ENCODE measurements at regions not wholly inside any gene's neighbourhood (a gene's known extent, or its start where the extent isn't known, plus 50 kb on each side); places are given as distances from the start of the nearest gene placed in this dataset.

- DNase-seq (no peak), ATAC-seq (no peak)
- Mint-ChIP-seq H3K4me3 (no peak overlapping the region), H3K9me3 (no peaks in the 10 kb centered on the region), H3K4me1 (no peaks in the 10 kb centered on the region), H3K27ac (no peak overlapping the region), H3K27me3 (no peaks in the 10 kb centered on the region)
These were observed 762.6 kb upstream of the GOLIM4 start for GRCh38 chr3:168858327-168858726.

DNA sequence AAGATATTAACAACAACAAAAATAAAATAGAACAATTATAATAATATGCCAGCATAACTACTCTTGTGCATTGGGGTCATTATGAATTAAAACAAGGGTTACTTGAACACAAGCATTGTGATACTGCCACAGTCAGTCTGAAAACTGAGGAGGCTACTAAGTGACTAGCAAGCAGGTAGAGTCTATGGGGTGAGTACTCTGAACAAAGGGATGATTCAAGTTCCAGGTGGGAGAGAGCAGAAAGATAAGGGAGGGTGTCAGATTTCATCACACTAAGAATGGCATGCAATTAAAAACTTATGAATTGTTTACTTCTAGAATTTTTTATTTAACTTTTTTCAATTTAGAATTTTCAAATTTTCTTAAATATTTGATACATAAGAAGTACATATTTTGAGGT, 754.4 kb upstream of the GOLIM4 start:
- peaks cover 9% of the 10 kb centered on the region for H3K27me3 Mint-ChIP-seq
- H3K9me3 Mint-ChIP-seq, result no peaks in the 10 kb centered on the region
- no peak overlapping the region for H3K27ac Mint-ChIP-seq
- DNase-seq, result no peak
- H3K4me3 Mint-ChIP-seq, result no peak overlapping the region
- ATAC-seq, result no peak
- H3K4me1 Mint-ChIP-seq, result no peaks in the 10 kb centered on the region

DNA sequence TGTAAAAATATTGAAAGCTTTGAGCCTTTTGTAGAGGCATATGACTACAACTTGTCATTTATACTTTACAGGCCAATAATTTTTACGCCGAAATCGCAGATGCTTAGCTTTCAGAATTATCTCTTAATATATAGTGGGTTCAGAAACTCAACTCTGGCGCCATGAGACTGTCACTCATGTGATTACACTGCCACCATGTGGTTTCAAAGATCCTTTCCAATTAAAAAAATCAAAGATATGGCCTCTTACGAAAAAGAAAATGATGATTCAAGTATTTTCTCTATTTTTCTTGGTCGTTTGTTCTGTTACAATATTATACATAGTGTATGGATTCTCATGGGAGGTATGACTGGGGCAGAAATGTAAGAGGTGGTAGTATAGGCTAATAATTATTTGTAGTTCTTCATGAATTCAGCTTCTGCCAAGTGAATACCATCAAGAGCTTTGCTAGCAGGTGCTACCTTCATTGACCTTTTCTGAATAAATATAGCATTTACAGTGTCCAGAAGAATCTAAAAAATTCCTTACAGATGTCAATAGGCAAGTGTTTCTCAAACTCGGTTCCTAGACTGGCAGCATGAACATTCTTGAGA, 751.7 kb upstream of the GOLIM4 start:
- ATAC-seq (no peak), DNase-seq (no peak)
- H3K27me3 Mint-ChIP-seq, result peaks cover 9% of the 10 kb centered on the region
- no peak overlapping the region for H3K27ac Mint-ChIP-seq
- H3K4me3 Mint-ChIP-seq, result no peak overlapping the region
- H3K4me1 Mint-ChIP-seq, result no peaks in the 10 kb centered on the region
- no peaks in the 10 kb centered on the region for H3K9me3 Mint-ChIP-seq

- Mint-ChIP-seq H3K4me1 (no peaks in the 10 kb centered on the region), H3K4me3 (no peak overlapping the region), H3K27ac (no peak overlapping the region), H3K9me3 (no peaks in the 10 kb centered on the region), H3K27me3 (peaks cover 9% of the 10 kb centered on the region)
- ATAC-seq (no peak), DNase-seq (no peak)
These were observed 749.3 kb upstream of the GOLIM4 start for GRCh38 chr3:168844894-168845482.

GRCh38 chr3:168844472-168844871, 748.7 kb upstream of the GOLIM4 start:
- Mint-ChIP-seq H3K9me3 (no peaks in the 10 kb centered on the region), H3K4me3 (no peak overlapping the region), H3K27me3 (peaks cover 9% of the 10 kb centered on the region), H3K27ac (no peak overlapping the region), H3K4me1 (no peaks in the 10 kb centered on the region)
- ATAC-seq (no peak), DNase-seq (no peak)

DNA sequence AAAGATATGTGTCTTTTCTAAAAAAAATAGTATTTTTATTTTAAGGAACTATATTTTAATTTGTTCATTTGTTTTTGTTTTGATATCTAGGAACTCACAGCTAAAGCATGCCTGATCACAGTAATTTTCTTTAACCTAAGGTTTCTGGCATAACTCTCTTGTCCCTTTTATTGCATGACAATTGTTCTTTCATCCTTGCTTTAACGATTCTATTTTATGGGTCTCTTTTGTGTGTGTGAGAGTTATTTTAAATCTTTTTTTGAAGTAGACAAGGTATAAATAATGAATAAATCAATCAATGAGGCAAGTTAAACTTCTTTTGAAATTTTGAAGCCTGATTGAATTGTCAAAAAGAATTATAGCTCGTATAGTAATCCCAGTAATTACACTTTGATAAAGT, 747.8 kb upstream of the GOLIM4 start:
- Mint-ChIP-seq H3K9me3 (no peaks in the 10 kb centered on the region), H3K27me3 (peaks cover 9% of the 10 kb centered on the region)
- no peak for ATAC-seq

DNA sequence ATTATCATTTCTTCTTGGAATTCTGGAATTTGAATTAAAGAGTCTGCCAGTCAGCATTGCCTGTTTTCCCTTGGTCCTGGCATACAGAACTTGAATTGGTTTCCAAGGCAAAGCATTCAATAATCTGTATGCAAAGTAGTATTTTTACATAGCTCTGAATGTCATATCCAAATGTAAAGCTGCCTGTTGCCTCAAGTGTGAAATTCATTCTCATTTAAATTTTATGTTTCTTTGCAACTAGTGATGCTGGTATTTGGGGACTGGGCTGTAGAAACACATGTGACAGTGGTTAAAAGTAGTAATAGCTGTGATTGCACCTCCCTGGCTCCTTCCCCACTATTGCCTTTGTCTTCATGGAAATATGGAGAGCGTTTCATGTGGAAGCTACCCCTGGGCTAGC, 743.9 kb upstream of the GOLIM4 start:
- no peak for ATAC-seq
- Mint-ChIP-seq H3K4me3 (no peak overlapping the region), H3K27me3 (no peaks in the 10 kb centered on the region), H3K4me1 (no peaks in the 10 kb centered on the region), H3K9me3 (no peaks in the 10 kb centered on the region), H3K27ac (no peak overlapping the region)
- DNase-seq, result no peak

More for the DNA sequence above, 747.8 kb upstream of the GOLIM4 start:
- no peak overlapping the region for H3K27ac Mint-ChIP-seq
- no peak overlapping the region for H3K4me3 Mint-ChIP-seq
- H3K4me1 Mint-ChIP-seq, result no peaks in the 10 kb centered on the region
- no peak for DNase-seq

DNA sequence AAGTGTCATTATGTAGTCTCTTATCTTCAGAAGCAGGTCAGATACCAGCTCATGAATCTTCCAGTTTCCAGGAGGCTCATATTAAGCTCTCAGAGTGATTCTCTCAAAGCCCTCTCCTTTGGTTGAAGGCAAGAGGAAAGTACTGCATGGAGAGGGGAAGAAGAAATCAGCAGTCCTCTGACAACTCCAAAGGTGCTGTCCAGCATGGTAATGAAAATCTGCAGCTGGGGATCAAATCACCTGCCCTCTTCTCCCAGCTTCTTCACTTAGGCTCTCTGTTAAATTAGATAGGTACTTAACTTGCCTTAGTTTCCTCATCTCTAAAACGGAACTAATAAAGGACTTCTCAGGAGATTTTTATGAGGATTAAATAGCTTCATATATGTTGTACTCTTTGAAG, 738.8 kb upstream of the GOLIM4 start:
- ATAC-seq, result no peak
- Mint-ChIP-seq H3K4me3 (no peak overlapping the region), H3K9me3 (no peaks in the 10 kb centered on the region), H3K27me3 (no peaks in the 10 kb centered on the region), H3K4me1 (no peaks in the 10 kb centered on the region), H3K27ac (no peak overlapping the region)
- no peak for DNase-seq

- DNase-seq (no peak), ATAC-seq (no peak)
- Mint-ChIP-seq H3K27me3 (no peaks in the 10 kb centered on the region), H3K27ac (no peak overlapping the region), H3K4me3 (no peak overlapping the region), H3K9me3 (no peaks in the 10 kb centered on the region), H3K4me1 (no peaks in the 10 kb centered on the region)
These were observed 733.2 kb upstream of the GOLIM4 start for GRCh38 chr3:168828943-168829342.

DNA sequence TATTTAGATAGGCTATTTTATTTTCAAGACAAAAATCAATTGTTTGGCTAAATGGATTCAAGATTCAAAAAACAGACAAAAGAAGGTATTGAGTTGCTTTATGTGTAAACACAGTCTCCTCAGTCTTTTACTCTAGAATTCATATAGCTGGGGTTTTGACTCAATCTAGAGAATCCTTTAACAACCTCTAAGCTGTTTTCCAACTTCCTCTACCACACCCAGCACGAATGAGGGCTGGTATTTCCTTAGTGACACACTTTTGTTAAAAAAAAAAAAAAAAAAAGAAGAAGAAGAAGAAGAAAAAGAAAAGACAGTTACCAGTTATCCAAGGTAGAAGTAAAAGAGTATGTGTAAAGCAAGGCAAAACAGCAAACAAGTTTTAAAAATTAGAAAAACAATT, 732.8 kb upstream of the GOLIM4 start:
- H3K27me3 Mint-ChIP-seq, result no peaks in the 10 kb centered on the region
- H3K4me3 Mint-ChIP-seq, result no peak overlapping the region
- H3K4me1 Mint-ChIP-seq, result no peaks in the 10 kb centered on the region
- ATAC-seq, result no peak
- H3K9me3 Mint-ChIP-seq, result no peaks in the 10 kb centered on the region
- DNase-seq, result no peak
- no peak overlapping the region for H3K27ac Mint-ChIP-seq

DNA sequence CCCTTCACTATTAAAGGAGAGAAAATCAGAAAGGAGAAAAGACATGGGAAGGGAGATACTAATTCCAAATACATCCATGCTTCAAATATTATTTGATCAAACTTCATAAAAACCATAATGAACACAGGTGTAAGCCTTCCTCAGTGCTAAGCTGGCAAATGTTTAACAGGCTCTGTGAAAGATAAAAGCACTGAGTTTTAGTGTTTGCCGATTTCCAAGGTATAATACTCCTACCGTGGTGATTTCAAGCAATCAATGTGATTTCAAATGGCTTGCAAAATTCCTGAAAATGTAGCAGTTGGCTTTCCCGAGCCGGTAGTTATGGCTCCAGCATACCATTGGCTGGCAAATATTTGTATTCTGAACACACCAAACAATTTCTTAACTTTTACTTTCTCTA, 732.3 kb upstream of the GOLIM4 start:
- H3K4me3 Mint-ChIP-seq, result no peak overlapping the region
- H3K27ac Mint-ChIP-seq, result no peak overlapping the region
- DNase-seq, result no peak
- H3K27me3 Mint-ChIP-seq, result no peaks in the 10 kb centered on the region
- ATAC-seq, result no peak
- no peaks in the 10 kb centered on the region for H3K4me1 Mint-ChIP-seq
- no peaks in the 10 kb centered on the region for H3K9me3 Mint-ChIP-seq

DNA sequence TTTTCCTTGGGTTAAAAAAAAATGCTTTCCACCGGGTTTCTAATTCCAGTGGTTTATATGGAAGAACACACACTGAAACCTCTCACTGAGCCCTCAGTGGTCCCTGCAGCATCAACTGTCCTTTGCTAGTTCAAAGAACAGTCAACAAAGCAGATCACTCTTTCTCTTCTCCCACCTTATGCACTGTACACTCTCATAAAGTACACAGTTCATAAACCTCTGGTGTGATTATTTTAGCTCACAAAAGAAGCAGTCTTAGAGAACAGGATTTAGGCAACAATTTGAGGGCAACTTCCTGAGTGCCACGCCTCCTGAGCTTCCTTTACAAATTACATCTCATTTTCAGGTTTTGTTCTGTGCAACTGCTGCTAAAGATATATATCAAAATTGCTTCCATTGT, 728.4 kb upstream of the GOLIM4 start:
- DNase-seq, result no peak
- Mint-ChIP-seq H3K4me3 (no peak overlapping the region), H3K9me3 (no peaks in the 10 kb centered on the region), H3K27ac (no peak overlapping the region), H3K4me1 (no peaks in the 10 kb centered on the region), H3K27me3 (no peaks in the 10 kb centered on the region)
- no peak for ATAC-seq

DNA sequence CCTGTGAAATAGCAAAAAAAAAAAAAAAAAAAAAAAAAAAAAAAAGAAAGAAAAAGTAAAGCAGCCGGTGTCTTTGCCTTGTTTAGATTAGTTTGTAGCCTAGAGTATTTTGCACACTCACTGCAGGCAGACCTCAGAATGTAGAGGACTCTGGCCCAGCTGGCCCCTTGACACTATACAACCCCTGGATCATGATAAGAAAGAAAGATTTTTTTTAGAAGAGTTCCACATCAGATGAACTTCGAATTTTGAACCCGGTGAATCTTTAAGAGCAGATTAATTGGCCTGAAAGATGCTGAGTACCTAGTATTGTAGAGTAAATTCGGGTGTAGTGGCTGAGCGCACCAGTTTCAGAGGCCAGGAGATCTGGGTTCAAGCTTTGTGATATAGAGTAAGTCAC, 727.7 kb upstream of the GOLIM4 start:
- no peak overlapping the region for H3K4me3 Mint-ChIP-seq
- ATAC-seq (no peak), DNase-seq (no peak)
- no peaks in the 10 kb centered on the region for H3K9me3 Mint-ChIP-seq
- no peak overlapping the region for H3K27ac Mint-ChIP-seq
- H3K4me1 Mint-ChIP-seq, result no peaks in the 10 kb centered on the region
- H3K27me3 Mint-ChIP-seq, result no peaks in the 10 kb centered on the region

DNA sequence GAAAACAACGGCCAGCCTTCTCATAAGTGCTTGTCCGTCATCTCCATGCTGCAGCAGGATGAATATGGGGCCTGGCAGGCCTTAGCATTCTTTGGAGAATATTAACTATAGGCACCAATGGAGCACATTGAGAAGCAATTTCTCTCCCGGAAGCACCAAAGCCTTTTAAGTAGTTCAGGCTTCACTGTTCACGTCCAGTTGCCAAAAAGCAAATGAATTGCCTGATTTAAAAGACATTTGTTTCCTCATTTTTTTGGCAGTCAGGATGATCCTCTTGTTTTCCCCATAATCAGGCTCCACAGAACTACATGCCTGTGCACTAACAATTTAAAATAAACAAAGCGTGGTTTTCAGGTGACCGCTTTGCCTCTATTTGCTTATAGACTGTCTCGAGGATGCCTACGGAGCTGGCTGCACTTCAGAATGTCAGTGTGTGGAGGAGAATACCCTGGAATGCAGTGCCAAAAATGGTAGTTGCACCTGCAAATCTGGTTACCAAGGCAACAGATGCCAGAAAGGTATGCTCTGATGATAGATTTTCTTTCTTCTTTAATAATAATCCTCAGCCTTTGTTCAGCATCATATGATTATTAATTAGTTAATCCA, 725.2 kb upstream of the GOLIM4 start:
- H3K27me3 Mint-ChIP-seq, result no peaks in the 10 kb centered on the region
- ATAC-seq, result no peak
- no peaks in the 10 kb centered on the region for H3K9me3 Mint-ChIP-seq
- no peak overlapping the region for H3K27ac Mint-ChIP-seq
- no peak for DNase-seq
- no peaks in the 10 kb centered on the region for H3K4me1 Mint-ChIP-seq
- no peak overlapping the region for H3K4me3 Mint-ChIP-seq

GRCh38 chr3:168817177-168817576, 721.5 kb upstream of the GOLIM4 start:
- DNase-seq, result no peak
- no peaks in the 10 kb centered on the region for H3K27me3 Mint-ChIP-seq
- no peak overlapping the region for H3K4me3 Mint-ChIP-seq
- H3K27ac Mint-ChIP-seq, result peak overlapping the region in 1 of 2 donors; percentile 64
- no peak for ATAC-seq
- H3K9me3 Mint-ChIP-seq, result no peaks in the 10 kb centered on the region
- no peaks in the 10 kb centered on the region for H3K4me1 Mint-ChIP-seq

DNA sequence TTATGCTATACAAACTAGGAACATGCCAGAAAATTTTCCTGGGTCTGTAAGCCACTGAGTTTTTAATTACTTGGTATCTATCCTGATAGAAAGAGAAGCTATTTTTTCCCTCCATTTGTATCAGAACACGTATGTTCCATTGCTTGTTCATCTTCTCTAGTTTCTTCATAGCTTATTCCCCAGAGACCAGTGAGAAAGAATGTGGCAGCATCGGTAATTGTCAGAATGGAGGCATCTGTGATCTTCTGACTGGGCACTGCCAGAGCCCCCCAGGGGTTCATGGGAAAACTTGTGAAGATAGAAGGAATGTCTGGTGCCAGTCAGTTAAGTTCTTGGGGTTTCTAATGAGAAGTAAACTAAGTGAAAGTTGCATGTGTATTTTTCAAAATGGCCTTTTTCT, 720.2 kb upstream of the GOLIM4 start:
- Mint-ChIP-seq H3K4me3 (no peak overlapping the region), H3K9me3 (no peaks in the 10 kb centered on the region), H3K4me1 (no peaks in the 10 kb centered on the region), H3K27ac (no peak overlapping the region), H3K27me3 (no peaks in the 10 kb centered on the region)
- DNase-seq (no peak), ATAC-seq (no peak)

Measured in stimulated activated naive CD8-positive, alpha-beta T cell treated with anti-CD3 and anti-CD28 coated beads, Interleukin-15, amount 100 ng/mL, for 72 hours (primary cell).